Mammary epithelial cell (primary cell): ENCODE measurements at regions not wholly inside any gene's neighbourhood (a gene's known extent, or its start where the extent isn't known, plus 50 kb on each side); places are given as distances from the start of the nearest gene placed in this dataset.

Experiments
- EZH2 ChIP-seq: IDR thresholded peaks from 2 replicates; pipeline ENCODE4 v1.6.1; 2012; ENCODE audit warnings: low read length, inconsistent platforms, borderline replicate concordance
- TF ChIP-seq, protein P1 (sequence below), 2 donors: IDR thresholded peaks in 1 of 2; conservative IDR thresholded peaks in 1 of 2; 2 replicates each; pipeline ENCODE4 v1.5.1; 2011 to 2012; ENCODE audit warnings: inconsistent platforms in 2 of 2, low read length in 2 of 2, mild to moderate bottlenecking in 2 of 2, control low read depth in 1 of 2, low read depth in 1 of 2; ENCODE audit not compliant: insufficient read depth in 1 of 2; ENCODE audit errors: extremely low read depth in 1 of 2

DNA sequence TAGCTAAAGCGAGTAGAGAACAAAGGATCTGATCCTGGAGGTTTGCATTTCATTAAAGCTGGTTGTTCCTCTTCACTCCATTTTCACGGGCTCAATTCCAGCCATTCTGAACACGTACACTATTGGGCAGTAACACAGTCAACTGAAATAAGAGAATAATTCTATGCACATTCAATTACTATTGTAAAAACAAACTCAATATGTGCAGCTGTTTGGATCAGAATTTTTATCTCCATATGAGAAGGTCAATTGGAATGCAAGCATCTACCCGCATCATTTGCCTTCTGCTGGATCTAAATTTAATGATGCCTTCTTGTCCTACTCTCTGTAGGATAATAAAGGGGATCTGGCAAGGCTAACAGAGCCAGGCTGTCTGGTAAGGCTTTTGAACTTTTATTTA is 562.8 kb upstream of the CCDC179 start:
- TF ChIP-seq, protein P1, sequence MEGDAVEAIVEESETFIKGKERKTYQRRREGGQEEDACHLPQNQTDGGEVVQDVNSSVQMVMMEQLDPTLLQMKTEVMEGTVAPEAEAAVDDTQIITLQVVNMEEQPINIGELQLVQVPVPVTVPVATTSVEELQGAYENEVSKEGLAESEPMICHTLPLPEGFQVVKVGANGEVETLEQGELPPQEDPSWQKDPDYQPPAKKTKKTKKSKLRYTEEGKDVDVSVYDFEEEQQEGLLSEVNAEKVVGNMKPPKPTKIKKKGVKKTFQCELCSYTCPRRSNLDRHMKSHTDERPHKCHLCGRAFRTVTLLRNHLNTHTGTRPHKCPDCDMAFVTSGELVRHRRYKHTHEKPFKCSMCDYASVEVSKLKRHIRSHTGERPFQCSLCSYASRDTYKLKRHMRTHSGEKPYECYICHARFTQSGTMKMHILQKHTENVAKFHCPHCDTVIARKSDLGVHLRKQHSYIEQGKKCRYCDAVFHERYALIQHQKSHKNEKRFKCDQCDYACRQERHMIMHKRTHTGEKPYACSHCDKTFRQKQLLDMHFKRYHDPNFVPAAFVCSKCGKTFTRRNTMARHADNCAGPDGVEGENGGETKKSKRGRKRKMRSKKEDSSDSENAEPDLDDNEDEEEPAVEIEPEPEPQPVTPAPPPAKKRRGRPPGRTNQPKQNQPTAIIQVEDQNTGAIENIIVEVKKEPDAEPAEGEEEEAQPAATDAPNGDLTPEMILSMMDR (conservative IDR thresholded peaks at IDR 0.05 in 1 of 2, IDR thresholded peaks at IDR 0.05 in 1 of 2; ENCODE audit: extremely low read depth in 1 of 2, insufficient read depth in 1 of 2, low read depth in 1 of 2, low read length in 2 of 2), result no peak
- TF ChIP-seq EZH2, result no peak
